GM04503 (cell line): ENCODE measurements at regions not wholly inside any gene's neighbourhood (a gene's known extent, or its start where the extent isn't known, plus 50 kb on each side); places are given as distances from the start of the nearest gene placed in this dataset.
"Not testable (repeated sequence)": the region's sequence is repeated elsewhere in the genome, so short reads cannot be mapped to it uniquely, and the experiment has no call there.

ENCODE experiments used
- DNase-seq: peaks from one replicate; pipeline ENCODE4 v3.0.0-alpha.2; 2012; ENCODE audit warnings: low read depth

DNA sequence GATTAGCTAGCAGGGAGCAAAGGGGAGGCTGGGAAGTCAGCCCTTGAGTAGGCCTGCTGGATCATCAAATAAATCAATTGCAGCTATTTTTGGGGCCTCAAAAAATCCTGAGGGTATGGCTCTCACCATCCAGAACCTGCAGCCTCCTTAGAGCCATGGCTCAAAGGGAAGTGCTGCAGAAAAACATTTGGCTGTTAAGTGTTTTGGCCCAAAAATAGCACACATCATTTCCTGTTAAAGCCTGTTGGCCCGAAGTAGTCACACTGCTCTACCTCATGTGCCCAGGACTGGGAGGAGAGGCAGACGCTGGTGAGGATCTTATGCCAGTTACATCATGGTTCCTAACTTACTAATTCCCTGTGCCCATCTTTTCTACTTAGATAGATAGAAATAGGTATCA, 176.8 kb upstream of the PLGLB1 start:
- DNase-seq, result not testable (repeated sequence)

DNA sequence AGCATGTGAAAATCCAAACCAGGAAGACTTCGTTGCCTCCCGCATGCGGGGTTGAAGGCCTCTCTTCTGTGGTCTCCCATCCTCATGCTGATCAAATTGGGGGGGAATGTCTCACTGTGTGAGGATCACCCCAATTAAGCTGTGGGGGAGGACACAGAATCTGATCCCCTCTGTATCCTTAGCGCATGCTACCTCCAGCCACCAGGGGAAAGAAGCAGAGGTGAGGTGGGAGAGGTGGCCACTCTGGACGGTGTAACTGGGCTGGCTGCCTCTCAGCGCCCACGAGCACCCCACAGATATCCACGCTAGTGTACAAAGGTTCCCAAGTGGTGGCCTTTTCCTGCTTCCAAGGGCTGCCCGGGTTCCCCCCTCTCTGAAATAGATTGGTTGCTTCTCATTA, 177.6 kb upstream of the PLGLB1 start:
- not testable (repeated sequence) for DNase-seq

DNA sequence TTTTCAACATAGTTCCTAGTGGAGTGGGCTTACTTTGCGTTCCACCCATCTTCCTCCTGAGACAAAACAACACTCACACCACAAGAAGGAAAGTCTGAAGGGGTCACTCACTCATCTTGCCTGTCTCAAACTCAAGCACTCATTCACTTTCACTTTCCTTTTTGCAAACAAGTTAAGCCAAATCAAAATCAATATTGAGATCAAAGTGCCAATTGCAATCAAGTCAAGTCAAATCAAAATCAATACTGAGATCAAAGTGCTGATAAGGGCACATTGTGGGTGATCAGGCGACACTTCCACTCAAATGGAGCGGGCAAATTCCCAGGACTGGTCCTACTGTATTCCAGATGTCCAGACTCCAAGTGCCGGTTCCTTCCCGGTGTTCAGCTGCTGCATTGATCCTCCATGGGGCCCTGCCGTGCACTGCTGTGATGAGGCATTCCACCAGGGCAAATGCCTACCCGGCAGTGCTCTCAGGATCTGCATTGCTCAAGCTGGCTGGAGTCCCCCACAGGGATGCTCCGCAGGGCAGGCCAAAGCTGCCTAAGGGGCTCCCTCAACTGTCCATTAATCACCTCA, 183.0 kb upstream of the PLGLB1 start:
- DNase-seq, result not testable (repeated sequence)

- DNase-seq, result not testable (repeated sequence)
Observed at GRCh38 chr2:87212938-87213337, 191.3 kb upstream of the PLGLB1 start.

GRCh38 chr2:87217005-87217404, 195.4 kb upstream of the PLGLB1 start:
- DNase-seq, result not testable (repeated sequence)

GRCh38 chr2:87217741-87218410, 196.2 kb upstream of the PLGLB1 start:
- DNase-seq, result not testable (repeated sequence)

DNA sequence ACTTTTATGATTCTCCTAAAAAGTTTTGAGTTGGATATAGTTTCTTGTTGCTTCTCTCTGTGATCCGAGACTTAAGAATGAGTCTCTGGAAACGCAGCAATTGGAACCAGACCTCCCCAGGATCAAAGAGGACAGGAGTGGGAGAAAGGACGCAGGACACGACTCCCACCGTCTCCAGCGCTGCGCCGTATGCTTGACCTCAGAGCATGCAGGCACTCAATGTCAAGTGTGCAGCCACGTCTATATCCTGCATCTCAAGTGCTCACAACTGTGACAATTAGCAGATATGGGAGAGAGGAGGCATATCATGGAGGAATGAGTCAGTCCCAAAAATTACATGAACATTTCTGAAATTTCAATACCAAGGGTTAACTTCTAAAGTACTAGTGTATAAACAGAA, 199.0 kb upstream of the PLGLB1 start:
- DNase-seq, result not testable (repeated sequence)

GRCh38 chr2:87222131-87222530, 200.5 kb upstream of the PLGLB1 start:
- peak; percentile 29 for DNase-seq

GRCh38 chr2:87223873-87224272, 202.2 kb upstream of the PLGLB1 start:
- DNase-seq, result not testable (repeated sequence)

DNA sequence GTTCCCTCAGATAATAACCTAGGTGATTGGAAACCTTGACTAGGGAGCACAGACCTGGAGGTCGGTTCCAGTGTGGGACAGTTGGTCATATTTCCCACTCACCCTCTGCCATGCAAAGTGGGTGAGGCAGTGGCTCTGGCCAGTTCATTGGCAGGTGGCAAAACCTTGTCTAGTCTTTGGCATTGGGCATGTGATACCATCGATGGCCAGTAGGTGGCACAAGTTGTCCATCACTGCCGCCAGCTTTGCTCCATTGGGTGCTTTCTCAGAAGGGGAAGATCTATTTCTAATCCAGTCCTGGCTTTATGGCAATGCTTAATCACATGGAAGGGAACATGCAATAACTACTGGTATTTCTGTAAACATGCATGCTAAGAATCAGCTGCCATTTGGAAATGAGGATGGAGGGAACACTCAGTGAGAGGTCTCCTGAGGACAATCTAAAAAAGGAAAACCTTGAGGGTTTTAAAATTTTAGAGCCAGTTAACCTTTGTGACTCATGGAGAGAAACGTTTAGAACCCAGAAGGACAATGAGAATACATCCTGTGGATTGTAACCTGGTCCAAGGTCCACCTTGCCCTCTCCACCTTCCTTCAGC, 207.5 kb upstream of the PLGLB1 start:
- DNase-seq, result peak; percentile 4

DNA sequence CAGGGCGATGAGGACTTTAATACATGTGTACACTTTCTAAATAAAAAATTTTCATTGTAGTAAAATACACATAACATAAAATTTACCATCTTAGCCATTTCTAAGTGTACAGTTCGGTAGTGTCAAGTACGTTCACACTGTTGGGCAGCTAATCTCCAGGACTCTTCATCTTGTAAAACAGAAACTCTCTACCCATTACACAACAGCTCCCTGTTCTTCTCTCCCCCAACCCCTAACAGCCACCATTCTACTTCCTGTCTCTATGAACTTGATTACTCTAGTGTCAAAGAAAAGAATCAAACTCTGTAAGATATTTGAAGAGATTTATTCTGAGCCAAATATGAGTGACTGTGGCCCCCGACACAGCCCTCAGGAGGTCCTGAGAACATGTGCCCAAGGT, 208.3 kb upstream of the PLGLB1 start:
- DNase-seq, result not testable (repeated sequence)

GRCh38 chr2:87235333-87235981, 213.8 kb upstream of the PLGLB1 start:
- not testable (repeated sequence) for DNase-seq

- not testable (repeated sequence) for DNase-seq
Observed at GRCh38 chr2:87237570-87238336, 216.1 kb upstream of the PLGLB1 start.

- not testable (repeated sequence) for DNase-seq
Observed at GRCh38 chr2:87239558-87240215, 218.0 kb upstream of the PLGLB1 start.

DNA sequence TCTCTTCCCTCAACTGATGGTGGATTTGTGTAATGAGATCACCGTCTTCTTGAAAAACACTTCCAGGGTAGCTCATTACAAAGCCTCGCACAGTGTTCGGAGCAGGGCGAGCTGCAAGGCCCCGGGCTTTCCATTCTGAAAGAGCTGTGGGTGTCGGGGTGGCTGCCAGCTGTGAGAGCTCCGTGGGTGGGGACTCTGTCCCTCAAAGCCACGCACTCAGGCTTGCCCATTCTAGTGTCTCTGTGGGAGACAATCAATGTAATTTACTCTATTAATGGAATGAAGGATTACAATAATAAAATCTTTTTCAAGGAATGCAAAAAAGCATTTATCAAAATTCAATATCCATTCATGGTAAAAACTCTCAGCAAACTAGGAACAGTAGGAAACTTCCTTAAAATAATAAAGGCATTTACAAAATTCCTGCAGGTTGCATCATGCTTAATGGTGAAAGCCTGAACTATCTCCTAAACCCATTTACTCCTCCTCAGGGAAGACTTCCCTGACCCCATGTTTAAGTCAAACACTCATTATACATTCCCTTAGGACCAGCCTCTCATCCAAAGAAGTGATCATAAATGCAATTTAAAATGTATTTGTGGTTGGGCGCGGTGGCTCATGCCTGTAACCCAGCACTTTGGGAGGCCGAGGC, 224.5 kb upstream of the PLGLB1 start:
- not testable (repeated sequence) for DNase-seq

DNA sequence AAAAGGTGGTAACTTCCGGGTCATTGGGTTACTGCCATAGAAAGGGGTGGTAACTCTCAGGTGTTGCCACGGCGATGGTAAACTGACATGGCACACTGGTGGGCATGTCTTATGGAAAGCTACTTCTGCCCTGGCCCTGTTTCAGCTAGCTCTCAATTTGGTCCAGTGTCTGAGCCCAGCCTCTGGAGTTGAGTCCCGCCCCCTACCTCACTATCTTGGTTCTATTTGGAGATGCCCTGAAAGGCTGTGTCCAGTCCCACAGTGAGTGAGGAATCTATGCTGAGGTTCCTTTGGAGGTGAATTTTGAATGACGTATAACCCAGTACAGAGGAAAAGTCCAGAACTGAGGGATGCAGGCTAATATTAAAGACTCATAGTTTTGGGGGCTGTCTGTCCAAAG, 230.4 kb upstream of the PLGLB1 start:
- DNase-seq, result not testable (repeated sequence)

- DNase-seq, result not testable (repeated sequence)
Observed at GRCh38 chr2:87254562-87254961, 232.9 kb upstream of the PLGLB1 start.

GRCh38 chr2:87255410-87255809, 233.8 kb upstream of the PLGLB1 start:
- DNase-seq, result not testable (repeated sequence)

- not testable (repeated sequence) for DNase-seq
Observed at GRCh38 chr2:87258887-87259286, 237.2 kb upstream of the PLGLB1 start.

DNA sequence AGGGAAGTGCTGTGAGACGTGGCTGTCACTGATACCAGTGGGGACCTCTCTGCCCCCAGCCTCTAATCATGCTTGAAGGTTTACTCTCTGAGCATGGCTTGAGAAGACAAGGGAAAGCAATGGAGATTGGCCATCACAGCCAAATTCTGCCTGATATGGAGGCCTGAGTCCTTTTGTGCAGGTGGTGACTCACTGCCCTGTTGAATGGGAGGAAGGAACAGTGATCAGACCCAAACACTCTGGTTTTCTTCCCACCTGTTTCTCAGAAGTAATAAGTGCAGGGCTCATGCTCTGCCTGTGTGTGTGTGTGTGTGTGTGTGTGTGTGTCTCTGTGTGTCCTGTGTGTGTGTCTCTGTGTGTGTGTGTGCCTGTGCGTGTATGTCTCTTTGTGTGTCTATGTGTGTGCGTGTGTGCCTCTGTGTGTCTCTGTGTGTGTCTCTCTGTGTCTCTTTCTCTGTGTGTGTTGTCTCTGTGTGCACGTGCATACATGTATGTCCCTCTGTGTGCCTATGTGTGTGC, 240.6 kb upstream of the PLGLB1 start:
- DNase-seq, result not testable (repeated sequence)
